Trophoblast cell (in vitro differentiated cells and primary cell): ENCODE measurements at regions not wholly inside any gene's neighbourhood (a gene's known extent, or its start where the extent isn't known, plus 50 kb on each side); places are given as distances from the start of the nearest gene placed in this dataset.

Source experiments
- DNase-seq, 2 donors: peaks; one replicate each; pipeline ENCODE4 v3.0.0-alpha.2; 2016
- H2AFZ ChIP-seq: 2 replicates; pipeline ENCODE4 v1.6.1; 2013; ENCODE audit warnings: low read length, moderate library complexity, mild to moderate bottlenecking; ENCODE audit not compliant: insufficient read depth, poor library complexity
- H2AK5ac ChIP-seq: 2 replicates; pipeline ENCODE4 v1.6.1; 2013; ENCODE audit warnings: mild to moderate bottlenecking, low read length
- H2BK120ac ChIP-seq: 2 replicates; pipeline ENCODE4 v1.6.1; 2013; ENCODE audit warnings: low read length, mild to moderate bottlenecking, moderate library complexity; ENCODE audit not compliant: insufficient read depth, poor library complexity
- H2BK12ac ChIP-seq: 2 replicates; pipeline ENCODE4 v1.6.1; 2013; ENCODE audit warnings: mild to moderate bottlenecking, low read length, moderate library complexity
- H2BK5ac ChIP-seq: 2 replicates; pipeline ENCODE4 v1.6.1; 2013; ENCODE audit warnings: low read length, low read depth, moderate library complexity, mild to moderate bottlenecking; ENCODE audit not compliant: poor library complexity
- H3K14ac ChIP-seq: 2 replicates; pipeline ENCODE4 v1.6.1; 2013; ENCODE audit warnings: mild to moderate bottlenecking, low read length
- H3K18ac ChIP-seq: 2 replicates; pipeline ENCODE4 v1.6.1; 2013; ENCODE audit warnings: mild to moderate bottlenecking, low read length
- H3K23ac ChIP-seq: 2 replicates; pipeline ENCODE4 v1.6.1; 2013; ENCODE audit warnings: low read length
- H3K27ac ChIP-seq: 2 replicates; pipeline ENCODE4 v1.5.1; 2013; ENCODE audit warnings: low read depth, mild to moderate bottlenecking, inconsistent platforms, low read length, moderate library complexity
- H3K27me3 ChIP-seq: 2 replicates; pipeline ENCODE4 v1.6.1; 2013; ENCODE audit warnings: inconsistent platforms, mild to moderate bottlenecking, low read length, moderate library complexity; ENCODE audit not compliant: insufficient read depth
- H3K36me3 ChIP-seq, 2 experiments: 1 replicate in 1 of 2; 2 replicates in 1 of 2; pipeline ENCODE4 v1.6.1; 2013; ENCODE audit warnings: low read length in 2 of 2, mild to moderate bottlenecking in 2 of 2, moderate library complexity in 1 of 2; ENCODE audit not compliant: insufficient read depth in 2 of 2, control insufficient read depth in 1 of 2
- H3K4ac ChIP-seq: 2 replicates; pipeline ENCODE4 v1.6.1; 2013; ENCODE audit warnings: low read depth, mild to moderate bottlenecking, low read length, moderate library complexity
- H3K4me1 ChIP-seq, 2 experiments: 1 replicate in 1 of 2; 2 replicates in 1 of 2; pipeline ENCODE4 v1.6.1; 2013; ENCODE audit warnings: low read length in 2 of 2, mild to moderate bottlenecking in 2 of 2, moderate library complexity in 1 of 2; ENCODE audit not compliant: insufficient read depth in 2 of 2, control insufficient read depth in 1 of 2
- H3K4me2 ChIP-seq: 2 replicates; pipeline ENCODE4 v1.6.1; 2013; ENCODE audit warnings: inconsistent platforms, mild to moderate bottlenecking, low read length, moderate library complexity
- H3K4me3 ChIP-seq: 2 replicates; pipeline ENCODE4 v1.5.1; 2013; ENCODE audit warnings: mild to moderate bottlenecking, low read depth, low read length, inconsistent platforms
- H3K79me1 ChIP-seq: one replicate; pipeline ENCODE4 v1.6.1; 2013; ENCODE audit warnings: low read length
- H3K79me2 ChIP-seq: 2 replicates; pipeline ENCODE4 v1.6.1; 2013; ENCODE audit warnings: low read length, mild to moderate bottlenecking; ENCODE audit not compliant: control insufficient read depth, insufficient read depth, poor library complexity
- H3K9ac ChIP-seq: 2 replicates; pipeline ENCODE4 v1.6.1; 2013; ENCODE audit warnings: mild to moderate bottlenecking, low read length
- H3K9me3 ChIP-seq: 2 replicates; pipeline ENCODE4 v1.6.1; 2013; ENCODE audit warnings: low read depth, mild to moderate bottlenecking, control low read depth, inconsistent platforms, low read length; ENCODE audit not compliant: insufficient read depth
- H4K12ac ChIP-seq: 2 replicates; pipeline ENCODE4 v1.6.1; 2013; ENCODE audit warnings: low read depth, mild to moderate bottlenecking, low read length, moderate library complexity
- H4K8ac ChIP-seq: 2 replicates; pipeline ENCODE4 v1.6.1; 2013; ENCODE audit warnings: low read depth, mild to moderate bottlenecking, low read length, moderate library complexity
- H4K91ac ChIP-seq: one replicate; pipeline ENCODE4 v1.6.1; 2013; ENCODE audit warnings: low read depth, mild to moderate bottlenecking, low read length, moderate library complexity
- WGBS: extraction: QIAGEN DNeasy Blood & Tissue Kit; methylation state at CpG from one replicate; pipeline ENCODE4 v1.1.7; 2013; ENCODE audit warnings: missing lambda C conversion rate; ENCODE audit not compliant: insufficient read length, insufficient coverage; ENCODE audit errors: extremely low coverage; 5-methylcytosine and 5-hydroxymethylcytosine counted together

DNA sequence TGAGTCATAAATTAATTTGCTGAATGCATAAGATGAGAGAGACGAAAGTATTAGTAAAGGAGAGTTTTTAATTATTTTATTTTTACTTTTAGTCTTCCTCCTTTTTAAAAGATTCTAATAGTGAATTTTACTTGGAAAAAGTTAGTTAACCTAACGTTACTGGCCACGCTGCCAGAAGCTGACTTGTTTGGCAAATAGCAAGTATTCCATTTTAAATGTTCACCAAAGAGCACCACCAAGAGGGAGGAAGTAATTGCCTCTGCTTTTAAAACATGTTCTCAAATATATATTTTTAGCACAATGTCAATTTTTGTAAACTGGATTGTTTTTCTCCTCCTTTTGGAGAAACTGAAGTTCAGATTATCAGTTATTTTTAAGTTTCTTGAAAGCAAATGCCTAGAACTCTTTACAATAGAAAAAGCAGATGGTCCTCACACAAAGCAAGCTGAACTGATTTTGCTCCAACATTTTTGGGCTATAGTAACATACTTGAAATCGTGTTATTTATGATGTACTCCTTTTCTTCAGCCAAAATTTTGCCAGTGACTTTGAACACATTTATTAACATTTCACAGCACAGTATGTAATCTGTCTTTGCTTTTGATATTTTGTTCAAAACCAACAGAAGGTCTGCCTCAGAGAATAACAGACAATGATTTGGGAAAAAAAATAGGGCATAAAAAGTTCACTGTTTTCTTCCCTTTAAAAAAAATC is 1311.0 kb upstream of the FAM98A start:
- H4K91ac ChIP-seq: no peak overlapping the region
- H3K9me3 ChIP-seq: no peaks in the 10 kb centered on the region
- H3K36me3 ChIP-seq: no peaks in the 10 kb centered on the region
- no peak overlapping the region for H3K4me2 ChIP-seq
- H3K79me1 ChIP-seq: no peaks in the 10 kb centered on the region
- no peak overlapping the region for H2BK5ac ChIP-seq
- no peaks in the 10 kb centered on the region for H3K4me1 ChIP-seq
- no peaks in the 10 kb centered on the region for H3K27me3 ChIP-seq
- H3K18ac ChIP-seq: no peak overlapping the region
- no peak overlapping the region for H3K14ac ChIP-seq
- no peak overlapping the region for H4K8ac ChIP-seq
- no peak overlapping the region for H2BK120ac ChIP-seq
- H3K27ac ChIP-seq: no peak overlapping the region
- no peak overlapping the region for H2AK5ac ChIP-seq
- no peaks in the 10 kb centered on the region for H3K79me2 ChIP-seq
- H4K12ac ChIP-seq: no peak overlapping the region
- DNase-seq: no peak
- no peak overlapping the region for H2AFZ ChIP-seq
- WGBS: 100% methylated on average over 1 of the region's 4 CpGs
- H3K4me3 ChIP-seq: no peak overlapping the region
- H2BK12ac ChIP-seq: no peak overlapping the region
- no peak overlapping the region for H3K23ac ChIP-seq
- no peak overlapping the region for H3K4ac ChIP-seq
- no peak overlapping the region for H3K9ac ChIP-seq

DNA sequence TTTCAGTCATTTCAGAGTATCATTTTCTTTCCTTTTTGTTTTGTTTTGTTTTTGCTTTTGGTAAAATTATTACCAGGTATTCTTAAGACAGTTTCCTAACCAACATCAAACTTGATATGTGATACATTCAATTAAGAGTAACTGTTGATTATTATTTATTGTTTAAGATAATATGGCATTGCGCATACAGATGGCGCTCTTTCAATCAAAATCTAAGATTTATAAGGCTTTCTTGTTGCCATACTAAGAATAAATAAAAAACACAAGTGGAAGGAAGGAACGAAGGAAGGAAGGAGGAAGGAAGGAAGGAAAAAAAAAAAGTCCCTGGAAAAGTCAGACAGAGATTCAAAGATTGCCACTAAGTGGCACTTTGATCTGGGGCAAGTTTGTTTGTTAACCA is 1308.7 kb upstream of the FAM98A start:
- H3K14ac ChIP-seq: no peak overlapping the region
- H3K27ac ChIP-seq: no peak overlapping the region
- H3K79me1 ChIP-seq: no peaks in the 10 kb centered on the region
- H3K79me2 ChIP-seq: no peaks in the 10 kb centered on the region
- no peak overlapping the region for H3K4ac ChIP-seq
- no peak overlapping the region for H4K12ac ChIP-seq
- H2AFZ ChIP-seq: no peak overlapping the region
- H3K27me3 ChIP-seq: no peaks in the 10 kb centered on the region
- WGBS: no CpG with 5 or more reads among the region's 3 CpGs
- H2BK12ac ChIP-seq: no peak overlapping the region
- H2BK5ac ChIP-seq: no peak overlapping the region
- no peak overlapping the region for H2BK120ac ChIP-seq
- no peak overlapping the region for H3K23ac ChIP-seq
- H3K4me2 ChIP-seq: no peak overlapping the region
- H3K36me3 ChIP-seq: no peaks in the 10 kb centered on the region
- H3K18ac ChIP-seq: no peak overlapping the region
- no peak for DNase-seq
- H4K91ac ChIP-seq: no peak overlapping the region
- no peak overlapping the region for H4K8ac ChIP-seq
- no peak overlapping the region for H3K9ac ChIP-seq
- H3K4me1 ChIP-seq: no peaks in the 10 kb centered on the region
- H3K9me3 ChIP-seq: no peaks in the 10 kb centered on the region
- H3K4me3 ChIP-seq: no peak overlapping the region
- no peak overlapping the region for H2AK5ac ChIP-seq

DNA sequence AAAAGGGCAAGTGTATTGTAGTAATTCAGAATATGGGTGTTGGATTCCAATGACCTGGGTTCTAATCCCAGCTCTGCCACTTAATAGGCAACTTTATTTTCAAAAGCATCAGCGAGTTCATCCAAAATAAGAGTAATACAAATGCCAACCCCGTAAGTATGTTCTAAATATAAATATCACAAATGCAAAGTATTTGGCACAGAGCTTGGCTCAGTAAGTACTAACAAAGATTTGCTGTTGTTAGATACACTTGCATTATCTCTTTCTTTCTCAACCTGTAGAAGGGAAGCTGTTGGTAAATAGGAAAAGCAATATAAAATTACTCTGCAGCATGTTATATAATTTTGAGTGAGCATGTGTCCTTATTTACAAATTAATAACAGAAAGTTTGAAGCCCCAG is 1302.6 kb upstream of the FAM98A start:
- Histone ChIP-seq H3K9me3 (no peaks in the 10 kb centered on the region), H2BK12ac (no peak overlapping the region), H2AFZ (no peak overlapping the region), H3K36me3 (no peaks in the 10 kb centered on the region), H3K27me3 (no peaks in the 10 kb centered on the region), H4K8ac (no peak overlapping the region), H3K9ac (no peak overlapping the region), H3K23ac (no peak overlapping the region), H3K79me2 (no peaks in the 10 kb centered on the region), H4K12ac (no peak overlapping the region), H3K4me2 (no peak overlapping the region), H3K18ac (no peak overlapping the region), H4K91ac (no peak overlapping the region), H3K4me3 (no peak overlapping the region), H2AK5ac (no peak overlapping the region), H3K4me1 (no peaks in the 10 kb centered on the region), H2BK120ac (no peak overlapping the region), H2BK5ac (no peak overlapping the region), H3K4ac (no peak overlapping the region), H3K79me1 (no peaks in the 10 kb centered on the region), H3K14ac (no peak overlapping the region), H3K27ac (no peak overlapping the region)
- DNase-seq: no peak
- no CpG with 5 or more reads among the region's 2 CpGs for WGBS

DNA sequence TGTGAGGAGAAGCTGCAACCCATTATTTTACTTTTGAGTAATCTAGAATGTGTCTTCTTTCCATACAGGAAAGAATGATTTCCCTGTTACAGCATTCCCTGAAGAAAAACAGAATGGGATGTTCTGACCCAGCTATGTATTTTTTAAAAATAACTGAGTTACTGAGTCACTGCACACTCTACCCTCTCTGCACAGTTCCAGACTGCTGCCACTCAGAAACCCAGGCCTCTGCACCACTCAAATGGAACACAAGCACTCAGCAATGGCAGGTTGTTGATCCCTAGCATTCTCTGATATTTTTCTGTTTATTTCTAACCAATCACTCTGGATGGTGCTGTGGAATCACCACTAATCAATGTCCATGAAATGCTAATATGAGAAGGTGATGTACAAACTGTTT is 1300.0 kb upstream of the FAM98A start:
- Histone ChIP-seq H3K79me2 (no peaks in the 10 kb centered on the region), H3K18ac (no peak overlapping the region), H3K14ac (no peak overlapping the region), H3K23ac (no peak overlapping the region), H3K4me3 (no peak overlapping the region), H3K79me1 (no peaks in the 10 kb centered on the region), H4K12ac (no peak overlapping the region), H3K4me1 (no peaks in the 10 kb centered on the region), H2AK5ac (no peak overlapping the region), H3K9ac (no peak overlapping the region), H2BK5ac (no peak overlapping the region), H3K4ac (no peak overlapping the region), H2BK120ac (no peak overlapping the region), H2AFZ (no peak overlapping the region), H3K4me2 (no peak overlapping the region), H4K8ac (no peak overlapping the region), H3K9me3 (no peaks in the 10 kb centered on the region), H4K91ac (no peak overlapping the region), H3K36me3 (no peaks in the 10 kb centered on the region), H2BK12ac (no peak overlapping the region), H3K27me3 (no peaks in the 10 kb centered on the region), H3K27ac (no peak overlapping the region)
- DNase-seq: no peak
